KMS-11 (cell line): ENCODE measurements at regions not wholly inside any gene's neighbourhood (a gene's known extent, or its start where the extent isn't known, plus 50 kb on each side); places are given as distances from the start of the nearest gene placed in this dataset.

ENCODE experiments used
- H2AFZ ChIP-seq: fragments of 200-600 bp; sonication (generic); 2 replicates; pipeline ENCODE4 v1.6.1; 2016; ENCODE audit warnings: antibody characterized with exemption, mixed run types, low read depth
- H3K27ac ChIP-seq: fragments of 200-600 bp; sonication (generic); 2 replicates; pipeline ENCODE4 v1.6.1; 2016; ENCODE audit warnings: mild to moderate bottlenecking, mixed run types
- H3K27me3 ChIP-seq: fragments of 200-600 bp; sonication (generic); 2 replicates; pipeline ENCODE4 v1.6.1; 2017; ENCODE audit warnings: mild to moderate bottlenecking, low read depth, mixed run types, moderate library complexity; ENCODE audit not compliant: insufficient read depth
- H3K36me3 ChIP-seq: fragments of 200-600 bp; sonication (generic); 2 replicates; pipeline ENCODE4 v1.6.1; 2017; ENCODE audit warnings: mild to moderate bottlenecking, mixed run types; ENCODE audit not compliant: insufficient read depth
- H3K4me1 ChIP-seq: fragments of 200-600 bp; sonication (generic); 2 replicates; pipeline ENCODE4 v1.6.1; 2016; ENCODE audit warnings: mild to moderate bottlenecking, low read depth, mixed run types; ENCODE audit not compliant: poor library complexity, severe bottlenecking
- H3K4me2 ChIP-seq: fragments of 200-600 bp; sonication (generic); 2 replicates; pipeline ENCODE4 v1.7.0; 2016; ENCODE audit warnings: mild to moderate bottlenecking, mixed run types
- H3K4me3 ChIP-seq: fragments of 200-600 bp; sonication (generic); IDR thresholded peaks from 2 replicates; pipeline ENCODE4 v1.6.1; 2017; ENCODE audit warnings: low read depth, low read length, mixed read lengths; ENCODE audit not compliant: insufficient read depth
- H3K79me2 ChIP-seq: fragments of 200-600 bp; sonication (generic); 2 replicates; pipeline ENCODE4 v1.6.1; 2016; ENCODE audit warnings: low read depth, mixed run types; ENCODE audit not compliant: insufficient read depth
- H3K9ac ChIP-seq: fragments of 200-600 bp; sonication (generic); 2 replicates; pipeline ENCODE4 v1.6.1; 2016; ENCODE audit warnings: mild to moderate bottlenecking, mixed run types
- H4K20me1 ChIP-seq: fragments of 200-600 bp; sonication (generic); 2 replicates; pipeline ENCODE4 v1.6.1; 2016; ENCODE audit warnings: mild to moderate bottlenecking, mixed run types; ENCODE audit not compliant: insufficient read depth
- CTCF ChIP-seq: fragments of 200-600 bp; sonication (generic); conservative IDR thresholded peaks from 2 replicates; pipeline ENCODE4 v1.6.1; 2017; ENCODE audit warnings: low read depth, mild to moderate bottlenecking, antibody characterized with exemption, low read length, moderate library complexity, mixed read lengths

DNA sequence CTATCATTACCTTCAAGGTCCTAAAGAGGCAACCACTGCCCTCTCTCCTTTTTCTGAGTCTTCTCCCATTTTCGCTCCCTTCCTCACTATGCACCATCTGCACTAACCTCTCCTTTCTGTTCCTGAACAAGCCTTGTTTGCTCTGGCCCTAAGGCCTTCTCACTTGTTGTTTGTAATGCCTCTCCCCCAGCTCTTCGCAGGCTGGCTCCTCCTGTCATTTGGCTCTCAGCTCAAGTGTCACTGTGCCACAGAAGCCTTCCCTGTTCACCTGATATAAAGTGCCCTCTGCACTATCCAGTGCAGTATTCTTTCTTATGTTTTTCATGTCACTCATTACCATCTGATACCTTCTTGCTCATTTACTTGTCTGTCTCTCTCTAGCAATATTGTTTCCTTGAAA lies 303.7 kb downstream of the KCNN2 start:
- H3K27ac ChIP-seq: no peak overlapping the region
- H4K20me1 ChIP-seq: no peaks in the 10 kb centered on the region
- no peak overlapping the region for H2AFZ ChIP-seq
- no peaks in the 10 kb centered on the region for H3K4me1 ChIP-seq
- H3K27me3 ChIP-seq: no peaks in the 10 kb centered on the region
- H3K36me3 ChIP-seq: no peaks in the 10 kb centered on the region
- no peak overlapping the region for H3K9ac ChIP-seq
- H3K4me2 ChIP-seq: no peak overlapping the region
- no peak for TF ChIP-seq CTCF
- no peaks in the 10 kb centered on the region for H3K79me2 ChIP-seq
- H3K4me3 ChIP-seq: no peak overlapping the region

GRCh38 chr5:114660791-114661190 lies 298.9 kb downstream of the KCNN2 start:
- H3K36me3 ChIP-seq: no peaks in the 10 kb centered on the region
- H3K4me2 ChIP-seq: no peak overlapping the region
- H4K20me1 ChIP-seq: no peaks in the 10 kb centered on the region
- no peak overlapping the region for H3K9ac ChIP-seq
- H3K4me3 ChIP-seq: no peak overlapping the region
- H3K4me1 ChIP-seq: no peaks in the 10 kb centered on the region
- H2AFZ ChIP-seq: no peak overlapping the region
- TF ChIP-seq CTCF: no peak
- no peaks in the 10 kb centered on the region for H3K27me3 ChIP-seq
- H3K27ac ChIP-seq: no peak overlapping the region
- no peaks in the 10 kb centered on the region for H3K79me2 ChIP-seq

GRCh38 chr5:114658194-114658593 lies 296.3 kb downstream of the KCNN2 start:
- no peak for TF ChIP-seq CTCF
- no peak overlapping the region for H2AFZ ChIP-seq
- no peak overlapping the region for H3K4me2 ChIP-seq
- no peak overlapping the region for H3K9ac ChIP-seq
- H3K27me3 ChIP-seq: no peaks in the 10 kb centered on the region
- no peaks in the 10 kb centered on the region for H3K36me3 ChIP-seq
- H3K4me3 ChIP-seq: no peak overlapping the region
- H3K4me1 ChIP-seq: no peaks in the 10 kb centered on the region
- H3K27ac ChIP-seq: no peak overlapping the region
- H4K20me1 ChIP-seq: no peaks in the 10 kb centered on the region
- no peaks in the 10 kb centered on the region for H3K79me2 ChIP-seq

DNA sequence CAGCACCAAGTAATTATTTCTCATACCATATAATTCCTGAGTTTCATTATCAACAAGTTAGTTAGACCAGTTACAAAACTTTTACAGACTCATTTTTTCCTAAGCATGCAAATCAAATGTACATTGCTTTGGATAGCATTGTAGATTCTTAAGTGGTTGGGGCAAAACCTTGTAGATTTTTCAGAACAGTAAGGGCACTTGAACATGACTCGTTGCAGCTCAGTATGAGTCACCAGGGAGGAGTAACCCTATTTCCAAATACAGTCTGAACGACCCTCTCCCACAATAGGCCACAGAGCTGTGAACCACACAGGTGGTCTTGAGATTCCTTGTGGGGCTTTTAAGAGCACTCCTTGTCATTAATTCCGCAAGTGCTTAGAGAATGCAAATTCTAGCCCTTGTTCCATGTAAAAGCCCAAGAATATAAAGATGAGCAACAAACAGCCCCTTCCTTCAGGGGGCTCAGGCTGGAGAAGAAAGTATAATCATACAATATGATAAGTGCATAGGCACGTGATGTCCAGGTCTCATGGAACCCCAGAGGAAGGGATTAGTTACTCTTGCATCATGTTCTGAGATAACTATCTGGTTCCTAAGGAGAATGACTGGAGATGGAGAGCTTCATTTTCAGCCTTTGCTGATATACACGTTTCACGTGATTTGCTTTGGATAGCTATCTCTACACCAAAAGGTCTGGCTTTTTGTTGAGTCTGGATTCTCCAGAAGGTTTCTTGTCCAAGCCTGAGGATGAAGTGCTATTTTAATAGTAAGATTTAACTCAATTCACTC lies 295.7 kb downstream of the KCNN2 start:
- no peak overlapping the region for H2AFZ ChIP-seq
- TF ChIP-seq CTCF: no peak
- H3K4me3 ChIP-seq: no peak overlapping the region
- H4K20me1 ChIP-seq: no peaks in the 10 kb centered on the region
- H3K4me2 ChIP-seq: no peak overlapping the region
- no peak overlapping the region for H3K9ac ChIP-seq
- no peaks in the 10 kb centered on the region for H3K79me2 ChIP-seq
- no peak overlapping the region for H3K27ac ChIP-seq
- no peaks in the 10 kb centered on the region for H3K4me1 ChIP-seq
- no peaks in the 10 kb centered on the region for H3K27me3 ChIP-seq
- no peaks in the 10 kb centered on the region for H3K36me3 ChIP-seq
